ENCODE measurements at regions not wholly inside any gene's neighbourhood (a gene's known extent, or its start where the extent isn't known, plus 50 kb on each side); places are given as distances from the start of the nearest gene placed in this dataset.

DNA sequence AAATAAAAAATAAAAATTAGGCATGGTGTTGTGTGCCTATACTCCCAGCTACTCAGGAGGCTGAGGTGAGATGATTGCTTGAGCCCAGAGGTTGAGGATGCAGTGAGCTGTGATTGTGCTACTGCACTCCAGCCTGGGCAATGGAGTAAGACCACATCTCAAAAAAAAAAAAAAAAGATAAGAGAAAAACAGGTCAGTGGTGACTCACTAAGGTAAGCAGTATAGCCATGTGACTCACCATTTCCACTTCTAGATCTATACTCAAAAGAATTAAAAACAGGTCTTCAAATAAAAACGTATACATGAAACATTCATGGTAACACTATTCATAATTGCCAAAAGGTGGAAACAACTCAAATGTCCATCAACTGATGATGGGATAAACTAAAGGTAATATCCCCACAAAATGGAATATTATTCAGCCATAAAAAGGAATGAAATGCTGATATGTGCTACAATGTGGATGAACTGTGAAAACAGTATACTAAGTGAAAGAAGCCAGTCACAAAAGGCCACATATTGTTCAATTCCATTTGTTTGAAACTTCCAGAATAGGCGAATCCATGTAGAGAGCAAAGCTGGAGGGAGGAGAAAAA, 75.1 kb downstream of the ZNF281 start:
- Mint-ChIP-seq H3K36me3 (no peaks in the 10 kb centered on the region), H3K27me3 (peaks cover 3% of the 10 kb centered on the region), H3K27ac (no peak overlapping the region), H3K4me3 (no peak overlapping the region), H3K4me1 (peaks cover 24% of the 10 kb centered on the region), H3K9me3 (no peaks in the 10 kb centered on the region)
- CTCF ChIA-PET: no interaction called here
- DNase-seq: no peak

- peaks cover 8% of the 10 kb centered on the region for H3K27me3 Mint-ChIP-seq
- no peaks in the 10 kb centered on the region for H3K9me3 Mint-ChIP-seq
- DNase-seq: no peak
- no peak overlapping the region for H3K27ac Mint-ChIP-seq
- peaks cover 20% of the 10 kb centered on the region for H3K4me1 Mint-ChIP-seq
- CTCF ChIA-PET: no interaction called here
- H3K36me3 Mint-ChIP-seq: no peaks in the 10 kb centered on the region
- no peak overlapping the region for H3K4me3 Mint-ChIP-seq
These were observed 76.5 kb downstream of the ZNF281 start for GRCh38 chr1:200333329-200333728.

GRCh38 chr1:200332716-200333115, 77.1 kb downstream of the ZNF281 start:
- no peak overlapping the region for H3K4me3 Mint-ChIP-seq
- H3K4me1 Mint-ChIP-seq: peaks cover 14% of the 10 kb centered on the region
- no peaks in the 10 kb centered on the region for H3K36me3 Mint-ChIP-seq
- CTCF ChIA-PET: no interaction called here
- no peaks in the 10 kb centered on the region for H3K9me3 Mint-ChIP-seq
- H3K27me3 Mint-ChIP-seq: peaks cover 8% of the 10 kb centered on the region
- H3K27ac Mint-ChIP-seq: no peak overlapping the region
- DNase-seq: no peak

DNA sequence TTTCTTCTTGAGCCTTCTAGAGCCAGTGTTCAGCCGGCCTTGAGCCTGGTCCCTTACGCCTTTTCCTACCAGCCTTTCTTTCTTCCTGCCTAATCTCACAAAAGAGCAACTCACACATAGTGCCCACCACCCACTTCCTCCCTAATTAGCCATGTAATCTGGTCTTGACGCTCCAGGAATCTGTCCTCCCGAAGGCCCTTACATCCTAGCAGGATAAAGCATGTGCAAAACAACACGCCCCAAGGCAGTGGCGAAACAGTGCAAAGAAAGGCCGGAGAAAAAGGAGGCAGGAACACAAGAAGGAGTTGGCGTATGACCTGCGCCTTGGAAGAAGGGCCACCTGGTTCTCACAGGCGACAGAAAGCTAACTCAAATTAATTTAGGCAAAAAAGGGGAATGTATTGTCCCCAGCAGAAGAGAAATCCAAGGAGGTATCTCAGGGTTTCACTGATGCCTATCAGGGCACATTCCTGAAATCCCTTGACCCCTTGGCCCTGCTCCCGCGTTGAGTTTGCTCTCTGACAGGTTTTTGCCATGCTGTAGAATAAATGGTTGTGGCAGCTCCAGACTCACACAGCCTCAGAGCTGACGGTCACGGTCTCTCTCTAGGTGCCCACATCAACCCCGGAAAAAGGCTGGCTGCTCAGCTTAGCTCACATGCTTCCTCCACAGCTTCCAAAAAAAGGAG, 79.0 kb downstream of the ZNF281 start:
- Mint-ChIP-seq H3K4me1 (no peaks in the 10 kb centered on the region), H3K36me3 (no peaks in the 10 kb centered on the region), H3K27ac (no peak overlapping the region), H3K27me3 (peaks cover 18% of the 10 kb centered on the region), H3K4me3 (no peak overlapping the region), H3K9me3 (no peaks in the 10 kb centered on the region)
- DNase-seq: no peak
- CTCF ChIA-PET: no interaction called here

GRCh38 chr1:200329208-200329882, 80.5 kb downstream of the ZNF281 start:
- Mint-ChIP-seq H3K36me3 (no peaks in the 10 kb centered on the region), H3K27ac (no peak overlapping the region), H3K4me3 (no peak overlapping the region), H3K4me1 (no peaks in the 10 kb centered on the region), H3K9me3 (no peaks in the 10 kb centered on the region), H3K27me3 (peaks cover 18% of the 10 kb centered on the region)
- DNase-seq: no peak
- CTCF ChIA-PET: no interaction called here

GRCh38 chr1:200328379-200328778, 81.5 kb downstream of the ZNF281 start:
- no peaks in the 10 kb centered on the region for H3K9me3 Mint-ChIP-seq
- no peaks in the 10 kb centered on the region for H3K4me1 Mint-ChIP-seq
- H3K27ac Mint-ChIP-seq: no peak overlapping the region
- CTCF ChIA-PET: no interaction called here
- no peaks in the 10 kb centered on the region for H3K36me3 Mint-ChIP-seq
- no peak for DNase-seq
- H3K27me3 Mint-ChIP-seq: peaks cover 18% of the 10 kb centered on the region
- H3K4me3 Mint-ChIP-seq: no peak overlapping the region

DNA sequence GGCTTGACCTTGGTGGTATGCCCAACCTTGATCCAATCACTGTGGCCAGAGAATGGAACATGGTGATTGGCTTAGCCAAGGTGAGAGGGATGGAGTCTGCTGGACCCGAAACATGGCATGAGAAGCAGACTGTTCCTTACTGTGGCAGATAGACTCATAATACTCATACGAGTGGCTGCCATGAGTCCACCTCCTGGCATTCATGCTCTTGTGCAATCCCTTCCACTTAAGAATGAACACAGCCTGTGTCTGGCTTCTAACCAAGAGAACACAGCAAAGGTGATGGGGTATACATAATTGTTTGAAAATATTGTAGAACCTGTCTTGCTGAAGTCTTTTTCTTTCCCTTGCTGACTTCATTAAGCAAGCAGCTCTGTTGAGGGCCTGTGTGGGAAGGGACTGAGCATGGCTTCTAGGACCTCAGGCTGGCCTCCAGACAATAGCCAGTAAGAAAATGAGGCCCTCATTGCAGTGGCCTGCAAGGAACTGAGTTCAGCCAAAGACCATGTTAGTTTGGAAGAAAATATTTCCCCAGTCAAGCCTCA, 85.9 kb downstream of the ZNF281 start:
- CTCF ChIA-PET: no interaction called here
- H3K4me1 Mint-ChIP-seq: peaks cover 2% of the 10 kb centered on the region
- no peaks in the 10 kb centered on the region for H3K36me3 Mint-ChIP-seq
- H3K9me3 Mint-ChIP-seq: no peaks in the 10 kb centered on the region
- DNase-seq: no peak
- peaks cover 15% of the 10 kb centered on the region for H3K27me3 Mint-ChIP-seq
- no peak overlapping the region for H3K4me3 Mint-ChIP-seq
- H3K27ac Mint-ChIP-seq: no peak overlapping the region

- CTCF ChIA-PET: no interaction called here
- H3K27ac Mint-ChIP-seq: no peak overlapping the region
These were observed 90.7 kb downstream of the ZNF281 start for GRCh38 chr1:200319148-200319547.

GRCh38 chr1:200317236-200317635, 92.6 kb downstream of the ZNF281 start:
- no peaks in the 10 kb centered on the region for H3K9me3 Mint-ChIP-seq
- DNase-seq: no peak

More at GRCh38 chr1:200319148-200319547, 90.7 kb downstream of the ZNF281 start:
- DNase-seq: no peak
- H3K27me3 Mint-ChIP-seq: peaks cover 8% of the 10 kb centered on the region
- no peak overlapping the region for H3K4me3 Mint-ChIP-seq
- no peaks in the 10 kb centered on the region for H3K9me3 Mint-ChIP-seq
- peaks cover 2% of the 10 kb centered on the region for H3K4me1 Mint-ChIP-seq
- H3K36me3 Mint-ChIP-seq: no peaks in the 10 kb centered on the region

GRCh38 chr1:200316148-200316803, 93.6 kb downstream of the ZNF281 start:
- CTCF ChIA-PET: interaction anchor here (0.7 kb wide), 1 partner anchor 53 kb away, joined by 3 read pairs; no protein-coding TSS in a partner anchor

More at GRCh38 chr1:200317236-200317635, 92.6 kb downstream of the ZNF281 start:
- Mint-ChIP-seq H3K4me3 (no peak overlapping the region), H3K27me3 (peaks cover 16% of the 10 kb centered on the region), H3K36me3 (no peaks in the 10 kb centered on the region), H3K27ac (no peak overlapping the region), H3K4me1 (no peaks in the 10 kb centered on the region)
- CTCF ChIA-PET: interaction anchor here (1.2 kb wide), 1 partner anchor 168 kb away, joined by 3 read pairs; no protein-coding TSS in a partner anchor

DNA sequence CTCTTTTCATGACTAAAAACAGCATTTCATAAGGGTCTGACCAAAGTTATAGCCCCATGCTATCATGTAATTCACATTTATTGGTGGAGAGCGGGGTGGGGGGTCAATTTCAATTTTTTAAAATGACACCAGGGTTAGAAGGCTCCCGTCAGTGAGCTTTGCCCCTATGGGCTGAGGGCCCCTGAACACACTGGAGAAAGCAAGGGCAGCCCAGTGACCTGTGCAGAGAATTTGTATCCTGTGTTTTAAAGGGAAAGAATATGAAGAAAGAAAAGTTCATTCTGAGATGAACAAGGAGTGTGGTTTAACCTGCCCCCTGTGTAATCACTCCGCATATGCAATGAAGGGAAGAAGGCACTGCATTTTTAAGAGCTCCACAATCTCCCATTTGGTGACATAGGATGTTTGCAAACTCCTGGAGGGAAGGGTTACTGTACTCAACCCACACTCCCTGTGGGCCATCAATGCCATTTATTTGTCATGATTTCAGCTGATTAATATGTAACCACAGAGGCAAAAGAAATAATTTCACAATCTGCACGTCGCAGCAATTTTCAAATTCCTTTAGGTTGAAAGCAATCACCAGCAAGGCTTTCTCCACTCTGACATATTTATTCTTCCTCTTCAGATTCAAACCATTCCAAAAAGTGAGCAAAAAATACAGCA, 95.6 kb downstream of the ZNF281 start:
- DNase-seq: no peak
- Mint-ChIP-seq H3K27ac (no peak overlapping the region), H3K4me3 (no peak overlapping the region), H3K9me3 (no peaks in the 10 kb centered on the region), H3K27me3 (peaks cover 31% of the 10 kb centered on the region), H3K4me1 (no peaks in the 10 kb centered on the region), H3K36me3 (no peaks in the 10 kb centered on the region)
- CTCF ChIA-PET: interaction anchor here (1.0 kb wide), 1 partner anchor 35 kb away, joined by 3 read pairs; no protein-coding TSS in a partner anchor

More at GRCh38 chr1:200316148-200316803, 93.6 kb downstream of the ZNF281 start:
- Mint-ChIP-seq H3K36me3 (no peaks in the 10 kb centered on the region), H3K27me3 (peaks cover 23% of the 10 kb centered on the region), H3K9me3 (no peaks in the 10 kb centered on the region), H3K4me3 (no peak overlapping the region), H3K4me1 (no peaks in the 10 kb centered on the region), H3K27ac (no peak overlapping the region)
- DNase-seq: no peak

- CTCF ChIA-PET: interaction anchor here (0.6 kb wide), 1 partner anchor 64 kb away, joined by 3 read pairs; no protein-coding TSS in a partner anchor
- Mint-ChIP-seq H3K4me3 (no peak overlapping the region), H3K4me1 (peaks cover 16% of the 10 kb centered on the region), H3K27me3 (peaks cover 31% of the 10 kb centered on the region), H3K9me3 (no peaks in the 10 kb centered on the region), H3K27ac (no peak overlapping the region), H3K36me3 (no peaks in the 10 kb centered on the region)
- no peak for DNase-seq
These were observed 98.6 kb downstream of the ZNF281 start for GRCh38 chr1:200311256-200311655.

- no peak for DNase-seq
- Mint-ChIP-seq H3K4me1 (peaks cover 16% of the 10 kb centered on the region), H3K27me3 (peaks cover 31% of the 10 kb centered on the region), H3K4me3 (no peak overlapping the region), H3K9me3 (no peaks in the 10 kb centered on the region), H3K36me3 (no peaks in the 10 kb centered on the region), H3K27ac (no peak overlapping the region)
- CTCF ChIA-PET: interaction anchor here (0.6 kb wide), 1 partner anchor 65 kb away, joined by 3 read pairs; no protein-coding TSS in a partner anchor
These were observed 99.0 kb downstream of the ZNF281 start for GRCh38 chr1:200310824-200311223.

- no peaks in the 10 kb centered on the region for H3K9me3 Mint-ChIP-seq
- H3K27me3 Mint-ChIP-seq: peaks cover 37% of the 10 kb centered on the region
- CTCF ChIA-PET: interaction anchor here (0.7 to 3.3 kb wide), 6 partner anchors 17 to 1529 kb away, joined by 3 to 12 read pairs (median 4); no protein-coding TSS in a partner anchor
- no peak for DNase-seq
- H3K4me1 Mint-ChIP-seq: peaks cover 20% of the 10 kb centered on the region
- H3K4me3 Mint-ChIP-seq: no peak overlapping the region
- no peak overlapping the region for H3K27ac Mint-ChIP-seq
- H3K36me3 Mint-ChIP-seq: no peaks in the 10 kb centered on the region
These were observed 102.1 kb downstream of the ZNF281 start for GRCh38 chr1:200307755-200308066.

Measured in activated naive CD4-positive, alpha-beta T cell treated with anti-CD3 and anti-CD28 coated beads, Interleukin-2, amount 10 ng/mL, durations not matched to agents 7 days and 5 days (primary cell).